RWPE2 (cell line): ENCODE measurements at regions not wholly inside any gene's neighbourhood (a gene's known extent, or its start where the extent isn't known, plus 50 kb on each side); places are given as distances from the start of the nearest gene placed in this dataset.

Source experiments
- ATAC-seq: fragments of 200-7000 bp; cut with Tn5 transposase; 3 replicates; pipeline ENCODE4 v1.9.1; 2021; ENCODE audit warnings: low read depth
- DNase-seq: peaks from one replicate; pipeline ENCODE4 v3.0.0-alpha.2; 2020; ENCODE audit warnings: low spot score
- H3K27ac ChIP-seq: fragments of 450-650 bp; 2 replicates; pipeline ENCODE4 v1.5.1; 2017; ENCODE audit warnings: mild to moderate bottlenecking; ENCODE audit not compliant: poor library complexity, severe bottlenecking
- H3K27me3 ChIP-seq: fragments of 250-450 bp; sonication (Bioruptor Pico); 2 replicates; pipeline ENCODE4 v1.5.1; 2021; ENCODE audit warnings: mild to moderate bottlenecking, moderate library complexity; ENCODE audit not compliant: insufficient read depth, poor library complexity, severe bottlenecking
- H3K36me3 ChIP-seq: fragments of 250-450 bp; sonication (Bioruptor Pico); 2 replicates; pipeline ENCODE4 v1.5.1; 2020; ENCODE audit warnings: low read depth, mild to moderate bottlenecking, moderate library complexity
- H3K4me1 ChIP-seq: fragments of 250-450 bp; sonication (Bioruptor Pico); 2 replicates; pipeline ENCODE4 v1.5.1; 2021; ENCODE audit warnings: mild to moderate bottlenecking, moderate library complexity; ENCODE audit not compliant: insufficient read depth, poor library complexity, severe bottlenecking
- H3K4me3 ChIP-seq: fragments of 250-450 bp; sonication (Bioruptor Pico); 2 replicates; pipeline ENCODE4 v1.5.1; 2021; ENCODE audit warnings: mild to moderate bottlenecking, moderate library complexity; ENCODE audit not compliant: severe bottlenecking
- H3K9me3 ChIP-seq: fragments of 250-450 bp; sonication (Bioruptor Pico); 2 replicates; pipeline ENCODE4 v1.5.1; 2021; ENCODE audit warnings: mild to moderate bottlenecking, moderate library complexity; ENCODE audit not compliant: severe bottlenecking
- CTCF ChIP-seq: fragments of 450-650 bp; IDR thresholded peaks from one replicate; pipeline ENCODE4 v1.5.1; 2017; ENCODE audit warnings: mild to moderate bottlenecking, moderate library complexity; ENCODE audit not compliant: poor library complexity, severe bottlenecking

GRCh38 chr6:153328194-153328593 is 197.1 kb upstream of the RGS17 start:
- H3K27me3 ChIP-seq, result no peaks in the 10 kb centered on the region
- no peak for TF ChIP-seq CTCF
- H3K4me3 ChIP-seq, result no peak overlapping the region
- H3K4me1 ChIP-seq, result peaks cover 20% of the 10 kb centered on the region
- H3K9me3 ChIP-seq, result no peaks in the 10 kb centered on the region
- H3K36me3 ChIP-seq, result no peaks in the 10 kb centered on the region
- peak; percentile 76 for DNase-seq
- ATAC-seq, result peak; percentile 94
- H3K27ac ChIP-seq, result peak overlapping the region; percentile 40

GRCh38 chr6:153325661-153326060 is 194.6 kb upstream of the RGS17 start:
- Histone ChIP-seq H3K4me1 (peaks cover 20% of the 10 kb centered on the region), H3K27ac (no peak overlapping the region)
- no peak for ATAC-seq

GRCh38 chr6:153312634-153313033 is 181.6 kb upstream of the RGS17 start:
- ATAC-seq, result peak; percentile 90
- Histone ChIP-seq H3K4me3 (no peak overlapping the region), H3K36me3 (no peaks in the 10 kb centered on the region), H3K27me3 (no peaks in the 10 kb centered on the region), H3K27ac (no peak overlapping the region), H3K9me3 (no peaks in the 10 kb centered on the region), H3K4me1 (no peaks in the 10 kb centered on the region)
- peak; percentile 90 for TF ChIP-seq CTCF
- DNase-seq, result peak; percentile 52

More at GRCh38 chr6:153325661-153326060, 194.6 kb upstream of the RGS17 start:
- no peaks in the 10 kb centered on the region for H3K36me3 ChIP-seq
- no peak for DNase-seq
- no peaks in the 10 kb centered on the region for H3K9me3 ChIP-seq
- no peak for TF ChIP-seq CTCF
- H3K4me3 ChIP-seq, result no peak overlapping the region
- H3K27me3 ChIP-seq, result no peaks in the 10 kb centered on the region

GRCh38 chr6:153309651-153310050 is 178.6 kb upstream of the RGS17 start:
- no peak overlapping the region for H3K4me3 ChIP-seq
- no peaks in the 10 kb centered on the region for H3K36me3 ChIP-seq
- no peaks in the 10 kb centered on the region for H3K27me3 ChIP-seq
- no peak for ATAC-seq
- no peak for TF ChIP-seq CTCF
- H3K9me3 ChIP-seq, result no peaks in the 10 kb centered on the region
- H3K27ac ChIP-seq, result no peak overlapping the region
- no peak for DNase-seq
- no peaks in the 10 kb centered on the region for H3K4me1 ChIP-seq

- DNase-seq, result no peak
- Histone ChIP-seq H3K27ac (no peak overlapping the region), H3K36me3 (no peaks in the 10 kb centered on the region), H3K27me3 (peaks cover 3% of the 10 kb centered on the region), H3K9me3 (no peaks in the 10 kb centered on the region), H3K4me1 (no peaks in the 10 kb centered on the region), H3K4me3 (no peak overlapping the region)
- TF ChIP-seq CTCF, result no peak
- no peak for ATAC-seq
These were observed 171.1 kb upstream of the RGS17 start for GRCh38 chr6:153302133-153302532.
